ENCODE measurements at regions not wholly inside any gene's neighbourhood (a gene's known extent, or its start where the extent isn't known, plus 50 kb on each side); places are given as distances from the start of the nearest gene placed in this dataset.

DNA sequence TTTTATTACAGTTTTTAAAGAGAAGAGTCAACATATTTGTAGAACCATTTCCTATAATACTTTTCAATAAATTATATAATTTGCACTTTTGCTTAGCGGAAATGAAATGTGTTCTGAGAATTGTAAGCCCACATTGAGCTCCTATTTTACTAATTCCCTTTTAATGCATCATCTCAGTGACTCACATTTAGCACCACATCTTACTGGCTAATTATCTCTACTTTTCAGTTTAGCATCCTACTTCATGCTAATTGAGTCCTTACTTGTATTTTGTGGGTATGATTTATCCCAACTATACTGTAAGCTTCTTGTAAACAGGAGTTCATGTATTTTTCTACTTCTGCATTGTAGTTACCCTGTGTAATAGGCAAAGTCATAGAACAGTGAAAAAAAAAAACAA, 67.5 kb downstream of the TMX1 start:
- TF ChIP-seq, protein P1, sequence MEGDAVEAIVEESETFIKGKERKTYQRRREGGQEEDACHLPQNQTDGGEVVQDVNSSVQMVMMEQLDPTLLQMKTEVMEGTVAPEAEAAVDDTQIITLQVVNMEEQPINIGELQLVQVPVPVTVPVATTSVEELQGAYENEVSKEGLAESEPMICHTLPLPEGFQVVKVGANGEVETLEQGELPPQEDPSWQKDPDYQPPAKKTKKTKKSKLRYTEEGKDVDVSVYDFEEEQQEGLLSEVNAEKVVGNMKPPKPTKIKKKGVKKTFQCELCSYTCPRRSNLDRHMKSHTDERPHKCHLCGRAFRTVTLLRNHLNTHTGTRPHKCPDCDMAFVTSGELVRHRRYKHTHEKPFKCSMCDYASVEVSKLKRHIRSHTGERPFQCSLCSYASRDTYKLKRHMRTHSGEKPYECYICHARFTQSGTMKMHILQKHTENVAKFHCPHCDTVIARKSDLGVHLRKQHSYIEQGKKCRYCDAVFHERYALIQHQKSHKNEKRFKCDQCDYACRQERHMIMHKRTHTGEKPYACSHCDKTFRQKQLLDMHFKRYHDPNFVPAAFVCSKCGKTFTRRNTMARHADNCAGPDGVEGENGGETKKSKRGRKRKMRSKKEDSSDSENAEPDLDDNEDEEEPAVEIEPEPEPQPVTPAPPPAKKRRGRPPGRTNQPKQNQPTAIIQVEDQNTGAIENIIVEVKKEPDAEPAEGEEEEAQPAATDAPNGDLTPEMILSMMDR (IDR thresholded peaks at IDR 0.05; ENCODE audit: low read depth, low read length), result no peak
- DNase-seq, result no peak
- peaks cover 6% of the 10 kb centered on the region for H3K4me1 ChIP-seq

DNA sequence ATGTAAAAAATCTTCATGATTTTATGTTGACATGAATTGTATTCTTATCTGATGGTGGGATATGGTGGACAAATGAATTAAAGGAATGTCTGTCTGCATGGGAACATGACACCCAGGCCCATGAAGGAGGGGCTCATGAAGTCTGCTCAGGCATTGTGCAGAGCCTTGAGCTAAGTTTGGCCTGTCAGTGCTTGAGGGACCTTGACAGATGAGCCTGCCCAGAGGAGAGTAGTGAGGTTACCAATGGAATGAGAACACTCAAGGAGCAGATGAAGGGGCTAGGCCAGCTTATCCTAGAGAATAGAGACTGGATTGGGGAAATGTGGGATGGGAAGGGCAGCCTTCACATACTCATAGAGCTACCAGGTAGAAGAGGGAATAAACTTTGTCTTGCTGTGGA, 68.8 kb downstream of the TMX1 start:
- Histone ChIP-seq H3K9me3 (no peaks in the 10 kb centered on the region), H3K4me1 (no peaks in the 10 kb centered on the region; the same call in 1 of the 2 replicates), H3K4me3 (ENCODE audit: low read depth, low read length) (no peak overlapping the region), H3K36me3 (no peaks in the 10 kb centered on the region), H3K27me3 (no peaks in the 10 kb centered on the region)
- TF ChIP-seq, protein P1 (IDR thresholded peaks at IDR 0.05; ENCODE audit: low read depth, low read length), result no peak
- DNase-seq, result no peak

More for the DNA sequence above, 67.5 kb downstream of the TMX1 start:
- H3K27me3 ChIP-seq, result no peaks in the 10 kb centered on the region
- H3K36me3 ChIP-seq, result no peaks in the 10 kb centered on the region
- no peaks in the 10 kb centered on the region for H3K9me3 ChIP-seq
- H3K4me3 ChIP-seq (ENCODE audit: low read depth, low read length), result no peak overlapping the region

DNA sequence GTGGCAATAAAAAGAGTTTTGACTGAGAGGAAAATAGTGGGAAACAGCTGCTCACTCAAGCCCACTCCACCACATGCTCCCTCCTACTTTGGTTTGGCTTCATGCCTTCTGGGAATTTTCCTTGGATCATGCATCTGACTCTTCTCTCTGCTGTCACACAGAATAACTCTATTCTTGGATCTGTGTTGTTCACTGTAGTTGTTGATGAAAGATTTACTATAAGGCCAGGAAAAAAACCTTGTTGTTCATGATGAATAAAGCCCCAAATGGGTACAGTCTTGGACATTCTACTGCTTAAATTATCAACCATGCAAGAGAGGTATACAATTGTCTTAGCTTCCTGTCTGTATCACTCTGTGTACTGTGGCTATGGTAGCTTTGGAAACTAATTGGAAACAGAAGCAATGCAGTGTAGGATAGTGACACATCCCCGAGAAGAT, 70.5 kb downstream of the TMX1 start:
- H3K4me1 ChIP-seq, result no peaks in the 10 kb centered on the region; the same call in 1 of the 2 replicates
- no peaks in the 10 kb centered on the region for H3K36me3 ChIP-seq
- TF ChIP-seq, protein P1 (IDR thresholded peaks at IDR 0.05; ENCODE audit: low read depth, low read length), result no peak
- no peaks in the 10 kb centered on the region for H3K9me3 ChIP-seq
- no peak overlapping the region for H3K4me3 ChIP-seq (ENCODE audit: low read depth, low read length)
- H3K27me3 ChIP-seq, result no peaks in the 10 kb centered on the region
- DNase-seq, result no peak

DNA sequence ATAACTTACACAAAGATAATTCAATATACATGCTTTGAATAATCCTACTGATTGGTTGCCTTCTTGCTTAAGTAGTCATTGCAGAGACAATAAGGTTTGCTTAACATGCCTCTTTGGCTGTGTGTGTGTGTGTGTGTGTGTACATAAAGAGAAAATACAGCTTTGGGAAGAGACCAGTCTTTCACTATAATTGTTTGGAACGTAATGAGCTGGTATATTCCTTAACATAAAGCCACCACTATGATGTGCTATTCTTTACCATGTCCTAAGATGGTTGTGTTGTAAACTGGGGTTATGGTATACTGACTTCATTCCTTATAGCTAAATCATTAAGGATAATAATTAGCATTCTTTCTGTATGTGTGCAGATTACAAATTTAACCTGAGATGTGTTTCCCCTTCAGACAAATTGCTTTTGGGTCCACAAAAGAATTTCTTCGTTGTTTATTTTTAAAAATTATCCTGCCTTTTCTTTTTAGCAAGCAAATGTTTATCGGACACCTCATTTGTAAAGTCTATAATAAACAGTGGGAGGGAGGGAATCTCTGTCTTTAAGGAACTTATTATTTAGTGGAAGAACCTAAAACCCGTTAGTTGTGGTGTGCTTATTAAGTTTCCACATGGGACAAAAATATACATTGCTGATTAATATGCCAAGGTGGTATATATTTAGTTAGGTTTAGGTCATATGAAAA, 74.4 kb downstream of the TMX1 start:
- H3K4me1 ChIP-seq, result peaks cover 4% of the 10 kb centered on the region; the same call in 1 of the 2 replicates

DNA sequence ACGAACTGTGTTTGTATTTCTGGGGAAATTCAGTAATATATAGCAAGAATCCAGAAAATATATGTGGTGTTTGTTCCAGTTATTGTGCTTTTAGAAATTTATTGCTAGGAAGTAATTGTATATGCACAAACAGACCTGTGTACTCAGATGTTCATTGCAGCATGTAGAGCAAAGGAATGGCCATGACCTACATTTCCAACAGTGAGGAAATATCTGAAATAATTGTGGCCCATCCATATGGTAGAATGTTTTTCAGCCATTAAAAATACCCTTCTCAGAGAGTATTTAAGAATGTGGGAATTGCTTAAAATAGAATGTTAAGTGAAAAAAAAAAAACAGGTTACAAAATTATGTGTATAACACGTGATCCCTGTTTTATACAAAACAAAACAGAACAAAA, 77.3 kb downstream of the TMX1 start:
- no peak for DNase-seq
- TF ChIP-seq, protein P1 (IDR thresholded peaks at IDR 0.05; ENCODE audit: low read depth, low read length), result no peak
- Histone ChIP-seq H3K4me3 (ENCODE audit: low read depth, low read length) (no peak overlapping the region), H3K27me3 (no peaks in the 10 kb centered on the region), H3K4me1 (peaks cover 5% of the 10 kb centered on the region; the same call in 1 of the 2 replicates), H3K9me3 (no peaks in the 10 kb centered on the region), H3K36me3 (no peaks in the 10 kb centered on the region)

More for the DNA sequence above, 74.4 kb downstream of the TMX1 start:
- Histone ChIP-seq H3K9me3 (no peaks in the 10 kb centered on the region), H3K36me3 (no peaks in the 10 kb centered on the region), H3K4me3 (ENCODE audit: low read depth, low read length) (no peak overlapping the region), H3K27me3 (no peaks in the 10 kb centered on the region)
- TF ChIP-seq, protein P1 (IDR thresholded peaks at IDR 0.05; ENCODE audit: low read depth, low read length), result no peak
- no peak for DNase-seq

All from BE2C (cell line).